ENCODE measurements at regions not wholly inside any gene's neighbourhood (a gene's known extent, or its start where the extent isn't known, plus 50 kb on each side); places are given as distances from the start of the nearest gene placed in this dataset.

- DNase-seq: no peak
- Histone ChIP-seq H3K4me3 (no peak overlapping the region), H3K36me3 (no peaks in the 10 kb centered on the region), H3K4me1 (peaks cover 0 to 15% (median 0%) of the 10 kb centered on the region in 4 donors), H3K9me3 (no peaks in the 10 kb centered on the region), H3K27ac (no peak overlapping the region), H3K27me3 (no peaks in the 10 kb centered on the region)
- intact Hi-C loops (cut with DNase I; ENCODE audit: low total_unique reads): no loop called here
- TF ChIP-seq, protein P1, sequence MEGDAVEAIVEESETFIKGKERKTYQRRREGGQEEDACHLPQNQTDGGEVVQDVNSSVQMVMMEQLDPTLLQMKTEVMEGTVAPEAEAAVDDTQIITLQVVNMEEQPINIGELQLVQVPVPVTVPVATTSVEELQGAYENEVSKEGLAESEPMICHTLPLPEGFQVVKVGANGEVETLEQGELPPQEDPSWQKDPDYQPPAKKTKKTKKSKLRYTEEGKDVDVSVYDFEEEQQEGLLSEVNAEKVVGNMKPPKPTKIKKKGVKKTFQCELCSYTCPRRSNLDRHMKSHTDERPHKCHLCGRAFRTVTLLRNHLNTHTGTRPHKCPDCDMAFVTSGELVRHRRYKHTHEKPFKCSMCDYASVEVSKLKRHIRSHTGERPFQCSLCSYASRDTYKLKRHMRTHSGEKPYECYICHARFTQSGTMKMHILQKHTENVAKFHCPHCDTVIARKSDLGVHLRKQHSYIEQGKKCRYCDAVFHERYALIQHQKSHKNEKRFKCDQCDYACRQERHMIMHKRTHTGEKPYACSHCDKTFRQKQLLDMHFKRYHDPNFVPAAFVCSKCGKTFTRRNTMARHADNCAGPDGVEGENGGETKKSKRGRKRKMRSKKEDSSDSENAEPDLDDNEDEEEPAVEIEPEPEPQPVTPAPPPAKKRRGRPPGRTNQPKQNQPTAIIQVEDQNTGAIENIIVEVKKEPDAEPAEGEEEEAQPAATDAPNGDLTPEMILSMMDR (IDR thresholded peaks at IDR 0.05): no peak
Observed at GRCh38 chr11:96647621-96648020, 257.8 kb downstream of the JRKL start.

DNA sequence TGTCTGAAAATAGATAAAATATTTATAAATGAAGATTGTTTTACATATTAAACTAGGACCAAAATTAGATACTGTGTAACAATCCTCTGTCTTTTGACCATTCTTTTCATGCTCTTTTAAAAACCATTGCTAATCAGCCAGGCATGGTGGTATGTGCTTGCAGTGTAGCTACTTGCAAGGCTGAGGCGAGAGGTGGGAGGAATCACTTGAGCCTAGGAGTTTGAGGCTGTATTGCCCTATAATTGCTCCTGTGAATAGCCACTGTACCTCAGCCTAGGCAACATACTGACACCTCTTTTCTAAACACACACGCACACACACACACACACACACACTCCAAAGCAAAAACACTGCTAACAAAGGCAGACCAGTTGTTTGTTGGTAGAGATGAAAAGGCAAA, 259.2 kb downstream of the JRKL start:
- Histone ChIP-seq H3K36me3 (no peaks in the 10 kb centered on the region), H3K9me3 (no peaks in the 10 kb centered on the region), H3K27me3 (no peaks in the 10 kb centered on the region), H3K4me1 (peaks cover 0 to 15% (median 0%) of the 10 kb centered on the region in 4 donors), H3K4me3 (no peak overlapping the region), H3K27ac (no peak overlapping the region)
- intact Hi-C loops (cut with DNase I; ENCODE audit: low total_unique reads): no loop called here
- DNase-seq: no peak
- TF ChIP-seq, protein P1 (IDR thresholded peaks at IDR 0.05): no peak

GRCh38 chr11:96652516-96652915, 262.7 kb downstream of the JRKL start:
- TF ChIP-seq, protein P1 (IDR thresholded peaks at IDR 0.05): no peak
- Histone ChIP-seq H3K36me3 (no peaks in the 10 kb centered on the region), H3K4me1 (no peaks in the 10 kb centered on the region), H3K4me3 (no peak overlapping the region), H3K27me3 (no peaks in the 10 kb centered on the region), H3K9me3 (no peaks in the 10 kb centered on the region), H3K27ac (no peak overlapping the region)
- intact Hi-C loops (cut with DNase I; ENCODE audit: low total_unique reads): no loop called here
- no peak for DNase-seq

GRCh38 chr11:96655474-96655873, 265.7 kb downstream of the JRKL start:
- no peak for DNase-seq
- intact Hi-C loops (cut with DNase I; ENCODE audit: low total_unique reads): no loop called here
- TF ChIP-seq, protein P1 (IDR thresholded peaks at IDR 0.05): no peak
- no peaks in the 10 kb centered on the region for H3K36me3 ChIP-seq
- no peaks in the 10 kb centered on the region for H3K4me1 ChIP-seq
- no peak overlapping the region for H3K27ac ChIP-seq
- no peaks in the 10 kb centered on the region for H3K9me3 ChIP-seq
- H3K4me3 ChIP-seq: no peak overlapping the region
- H3K27me3 ChIP-seq: no peaks in the 10 kb centered on the region

DNA sequence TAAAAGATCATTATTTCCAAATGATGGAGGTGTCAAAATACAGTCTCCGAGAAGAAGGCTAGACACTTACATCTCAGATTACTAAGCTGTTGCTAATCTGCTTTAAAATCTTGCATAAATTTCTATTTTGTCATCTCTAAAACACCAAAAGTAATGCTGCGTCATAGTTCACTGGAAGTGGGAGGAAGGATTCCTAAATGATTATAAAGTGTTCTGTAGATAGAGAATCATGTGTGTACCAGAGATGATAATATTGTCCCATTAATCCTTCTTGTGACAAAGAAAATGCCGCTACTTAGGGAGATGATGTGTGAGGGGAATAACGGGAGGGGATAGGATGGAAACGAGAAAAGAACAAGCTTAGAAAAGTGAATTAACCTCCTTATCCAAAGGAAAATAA, 268.6 kb downstream of the JRKL start:
- Histone ChIP-seq H3K27me3 (no peaks in the 10 kb centered on the region), H3K36me3 (no peaks in the 10 kb centered on the region), H3K4me1 (no peaks in the 10 kb centered on the region), H3K9me3 (no peaks in the 10 kb centered on the region), H3K4me3 (no peak overlapping the region), H3K27ac (no peak overlapping the region)
- DNase-seq: no peak
- TF ChIP-seq, protein P1 (IDR thresholded peaks at IDR 0.05): no peak
- intact Hi-C loops (cut with DNase I; ENCODE audit: low total_unique reads): no loop called here

DNA sequence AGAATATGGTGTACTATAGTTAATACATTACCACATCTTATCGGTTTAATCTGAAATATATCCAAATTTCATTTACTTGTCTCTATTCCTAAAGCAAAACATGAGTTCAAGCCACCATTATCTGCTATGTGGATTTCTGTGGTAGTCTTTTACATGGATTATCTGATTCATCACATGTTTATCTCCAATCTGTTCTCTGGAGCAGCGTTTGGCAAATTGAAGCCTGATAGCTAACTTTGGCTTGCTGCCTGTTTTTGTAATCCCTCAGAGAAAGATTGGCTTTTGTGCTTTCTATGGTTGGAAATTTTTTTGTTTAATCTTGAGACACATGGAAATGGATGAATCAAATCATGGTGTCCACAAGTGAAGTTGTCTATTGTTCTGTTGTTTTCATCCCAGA, 274.3 kb downstream of the JRKL start:
- intact Hi-C loops (cut with DNase I; ENCODE audit: low total_unique reads): no loop called here
- Histone ChIP-seq H3K9me3 (no peaks in the 10 kb centered on the region), H3K4me1 (no peaks in the 10 kb centered on the region), H3K4me3 (no peak overlapping the region), H3K36me3 (no peaks in the 10 kb centered on the region), H3K27ac (no peak overlapping the region), H3K27me3 (no peaks in the 10 kb centered on the region)
- TF ChIP-seq, protein P1 (IDR thresholded peaks at IDR 0.05): no peak
- DNase-seq: no peak

Measured in tibial artery (tissue), 4 donors.